Smooth muscle cell (in vitro differentiated cells): ENCODE measurements at regions not wholly inside any gene's neighbourhood (a gene's known extent, or its start where the extent isn't known, plus 50 kb on each side); places are given as distances from the start of the nearest gene placed in this dataset.

Experiments
- DNase-seq: peaks from one replicate; lab custom pipeline; 2025; ENCODE audit not compliant: unreplicated experiment; lab: John Stamatoyannopoulos, UW
- H2AFZ ChIP-seq: fragments of 200-600 bp; sonication (generic); 2 replicates; pipeline ENCODE4 v1.6.0; 2016; ENCODE audit warnings: antibody characterized with exemption, low read depth, mild to moderate bottlenecking
- H3F3A ChIP-seq: fragments of 200-600 bp; sonication (generic); 2 replicates; pipeline ENCODE4 v1.6.0; 2017; ENCODE audit warnings: antibody characterized with exemption, low read depth
- H3K27ac ChIP-seq: fragments of 200-600 bp; sonication (generic); 2 replicates; pipeline ENCODE4 v1.5.1; 2016; ENCODE audit warnings: low read depth, mild to moderate bottlenecking
- H3K27me3 ChIP-seq: fragments of 200-600 bp; sonication (generic); 2 replicates; pipeline ENCODE4 v1.6.1; 2016; ENCODE audit warnings: low read depth, mild to moderate bottlenecking
- H3K36me3 ChIP-seq: fragments of 200-600 bp; sonication (generic); 2 replicates; pipeline ENCODE4 v1.5.1; 2016; ENCODE audit warnings: low read depth
- H3K4me1 ChIP-seq: fragments of 200-600 bp; sonication (generic); 2 replicates; pipeline ENCODE4 v1.5.1; 2016; ENCODE audit warnings: low read depth
- H3K4me2 ChIP-seq: fragments of 200-600 bp; sonication (generic); 2 replicates; pipeline ENCODE4 v1.6.0; 2016; ENCODE audit warnings: mild to moderate bottlenecking
- H3K4me3 ChIP-seq: fragments of 200-600 bp; sonication (generic); 2 replicates; pipeline ENCODE4 v1.5.1; 2016; ENCODE audit warnings: mild to moderate bottlenecking
- H3K79me2 ChIP-seq: fragments of 200-600 bp; sonication (generic); 2 replicates; pipeline ENCODE4 v1.6.0; 2016; ENCODE audit warnings: low read depth, mild to moderate bottlenecking
- H3K9ac ChIP-seq: fragments of 200-600 bp; sonication (generic); 2 replicates; pipeline ENCODE4 v1.6.0; 2016; ENCODE audit warnings: low read depth
- H3K9me3 ChIP-seq: fragments of 200-600 bp; sonication (generic); replicated peaks from 2 replicates; pipeline ENCODE4 v1.5.1; 2016; ENCODE audit warnings: low read depth
- H4K20me1 ChIP-seq: fragments of 200-600 bp; sonication (generic); 2 replicates; pipeline ENCODE4 v1.6.0; 2016; ENCODE audit warnings: low read depth
- WGBS: methylation state at CpG from one replicate; pipeline ENCODE4 v1.1.7; 2016; ENCODE audit warnings: low lambda C conversion rate; 5-methylcytosine and 5-hydroxymethylcytosine counted together
- TF ChIP-seq, protein P1 (sequence below): fragments of 200-600 bp; sonication (generic); IDR thresholded peaks from 2 replicates; pipeline ENCODE4 v1.5.1; 2017; ENCODE audit warnings: borderline replicate concordance, mild to moderate bottlenecking, antibody characterized with exemption; ENCODE audit not compliant: insufficient read depth, poor library complexity, severe bottlenecking

- H3K9ac ChIP-seq = no peak overlapping the region
- no peaks in the 10 kb centered on the region for H3K9me3 ChIP-seq
- peaks cover 10% of the 10 kb centered on the region for H3K4me1 ChIP-seq
- H3F3A ChIP-seq = peaks cover 3% of the 10 kb centered on the region
- H2AFZ ChIP-seq = peak overlapping the region; percentile 11
- no peak for DNase-seq
- H3K27ac ChIP-seq = no peak overlapping the region
- H3K27me3 ChIP-seq = no peaks in the 10 kb centered on the region
- TF ChIP-seq, protein P1, sequence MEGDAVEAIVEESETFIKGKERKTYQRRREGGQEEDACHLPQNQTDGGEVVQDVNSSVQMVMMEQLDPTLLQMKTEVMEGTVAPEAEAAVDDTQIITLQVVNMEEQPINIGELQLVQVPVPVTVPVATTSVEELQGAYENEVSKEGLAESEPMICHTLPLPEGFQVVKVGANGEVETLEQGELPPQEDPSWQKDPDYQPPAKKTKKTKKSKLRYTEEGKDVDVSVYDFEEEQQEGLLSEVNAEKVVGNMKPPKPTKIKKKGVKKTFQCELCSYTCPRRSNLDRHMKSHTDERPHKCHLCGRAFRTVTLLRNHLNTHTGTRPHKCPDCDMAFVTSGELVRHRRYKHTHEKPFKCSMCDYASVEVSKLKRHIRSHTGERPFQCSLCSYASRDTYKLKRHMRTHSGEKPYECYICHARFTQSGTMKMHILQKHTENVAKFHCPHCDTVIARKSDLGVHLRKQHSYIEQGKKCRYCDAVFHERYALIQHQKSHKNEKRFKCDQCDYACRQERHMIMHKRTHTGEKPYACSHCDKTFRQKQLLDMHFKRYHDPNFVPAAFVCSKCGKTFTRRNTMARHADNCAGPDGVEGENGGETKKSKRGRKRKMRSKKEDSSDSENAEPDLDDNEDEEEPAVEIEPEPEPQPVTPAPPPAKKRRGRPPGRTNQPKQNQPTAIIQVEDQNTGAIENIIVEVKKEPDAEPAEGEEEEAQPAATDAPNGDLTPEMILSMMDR = no peak
- H3K79me2 ChIP-seq = no peaks in the 10 kb centered on the region
- no peaks in the 10 kb centered on the region for H4K20me1 ChIP-seq
- H3K36me3 ChIP-seq = no peaks in the 10 kb centered on the region
- peak overlapping the region; percentile 0 for H3K4me2 ChIP-seq
- WGBS = 76% methylated on average over 3 of the region's 3 CpGs
- no peak overlapping the region for H3K4me3 ChIP-seq
Observed at GRCh38 chr2:147538821-147539220, 306.0 kb upstream of the ACVR2A start.

DNA sequence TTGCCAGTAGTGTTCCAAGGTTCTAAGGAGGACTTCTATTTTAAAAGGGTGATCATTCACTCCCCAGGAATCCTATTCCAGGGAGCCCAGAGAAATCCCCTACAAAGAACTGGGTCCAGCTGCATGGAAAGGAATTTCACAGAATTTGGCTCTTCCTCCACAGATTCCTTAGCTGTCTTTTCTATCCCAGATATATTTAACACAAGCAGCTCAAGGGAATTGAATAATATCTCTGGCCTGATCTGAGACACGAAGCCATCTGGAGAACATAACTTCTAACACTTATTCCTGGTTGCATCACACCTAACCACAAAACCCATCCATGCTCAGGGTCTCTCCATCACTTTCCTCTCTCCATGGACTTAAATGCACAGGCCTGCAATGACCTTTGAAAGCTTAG is 306.7 kb upstream of the ACVR2A start:
- peaks cover 10% of the 10 kb centered on the region for H3K4me1 ChIP-seq
- TF ChIP-seq, protein P1 = no peak
- H4K20me1 ChIP-seq = no peaks in the 10 kb centered on the region
- no peaks in the 10 kb centered on the region for H3K36me3 ChIP-seq
- no peaks in the 10 kb centered on the region for H3K27me3 ChIP-seq
- H3K9ac ChIP-seq = no peak overlapping the region
- WGBS = 5% methylated on average over 1 of the region's 1 CpG
- H3K9me3 ChIP-seq = no peaks in the 10 kb centered on the region
- no peak for DNase-seq
- H3F3A ChIP-seq = peaks cover 3% of the 10 kb centered on the region
- no peak overlapping the region for H3K4me3 ChIP-seq
- H2AFZ ChIP-seq = no peak overlapping the region
- H3K27ac ChIP-seq = peak overlapping the region; percentile 40
- no peaks in the 10 kb centered on the region for H3K79me2 ChIP-seq
- H3K4me2 ChIP-seq = peak overlapping the region; percentile 25

DNA sequence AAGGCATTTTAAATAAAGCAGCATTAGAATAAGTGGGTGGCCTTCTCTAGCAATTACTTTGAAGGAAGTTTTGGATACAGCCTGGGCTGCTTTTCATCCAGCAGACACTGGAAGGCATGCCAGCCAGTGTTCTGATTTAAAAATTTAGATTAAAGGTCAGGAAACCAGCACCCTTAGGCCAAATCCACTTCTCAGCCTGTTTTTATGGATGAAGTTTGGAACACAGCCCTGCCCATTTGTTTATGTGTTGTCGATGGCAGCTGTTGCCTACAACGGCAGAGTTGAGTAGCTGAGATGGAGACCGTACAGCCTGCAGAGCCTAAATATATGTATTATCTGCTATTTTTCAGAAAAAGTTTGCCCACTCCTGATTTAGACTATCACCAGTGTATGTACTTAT is 313.6 kb upstream of the ACVR2A start:
- Histone ChIP-seq H3K4me1 (peaks cover 4% of the 10 kb centered on the region), H3K27me3 (no peaks in the 10 kb centered on the region), H3K27ac (no peak overlapping the region), H4K20me1 (no peaks in the 10 kb centered on the region), H3K79me2 (no peaks in the 10 kb centered on the region), H3K9me3 (no peaks in the 10 kb centered on the region), H3K4me3 (no peak overlapping the region), H3K4me2 (no peak overlapping the region), H3K36me3 (no peaks in the 10 kb centered on the region), H2AFZ (peak overlapping the region; percentile 54), H3F3A (no peaks in the 10 kb centered on the region), H3K9ac (no peak overlapping the region)
- DNase-seq = no peak
- TF ChIP-seq, protein P1 = no peak
- WGBS = 59% methylated on average over 3 of the region's 3 CpGs

- H3K27ac ChIP-seq = no peak overlapping the region
- no peak overlapping the region for H3K9ac ChIP-seq
- TF ChIP-seq, protein P1 = no peak
- DNase-seq = no peak
- no peaks in the 10 kb centered on the region for H3K9me3 ChIP-seq
- H3K27me3 ChIP-seq = no peaks in the 10 kb centered on the region
- H3K36me3 ChIP-seq = no peaks in the 10 kb centered on the region
- no peak overlapping the region for H3K4me2 ChIP-seq
- no peaks in the 10 kb centered on the region for H3K79me2 ChIP-seq
- 94% methylated on average over 3 of the region's 3 CpGs for WGBS
- no peaks in the 10 kb centered on the region for H3F3A ChIP-seq
- H3K4me3 ChIP-seq = no peak overlapping the region
- no peaks in the 10 kb centered on the region for H4K20me1 ChIP-seq
- peaks cover 4% of the 10 kb centered on the region for H3K4me1 ChIP-seq
- H2AFZ ChIP-seq = no peak overlapping the region
Observed at GRCh38 chr2:147530033-147530432, 314.8 kb upstream of the ACVR2A start.
